NCI-H526 (cell line): ENCODE measurements at regions not wholly inside any gene's neighbourhood (a gene's known extent, or its start where the extent isn't known, plus 50 kb on each side); places are given as distances from the start of the nearest gene placed in this dataset.

Experiments used
- DNase-seq, 2 experiments: peaks; one replicate each; lab custom pipeline; 2025; lab: John Stamatoyannopoulos, UW

GRCh38 chr6:169997187-169997929, 245.9 kb downstream of the ERMARD start:
- no peak for DNase-seq

- DNase-seq: peak; percentile 67 to 79
These were observed 245.1 kb downstream of the ERMARD start for GRCh38 chr6:169996378-169997051.

GRCh38 chr6:169994739-169995138, 243.3 kb downstream of the ERMARD start:
- DNase-seq: no peak

GRCh38 chr6:169993861-169994481, 242.5 kb downstream of the ERMARD start:
- DNase-seq: no peak

- DNase-seq: no peak
These were observed 240.5 kb downstream of the ERMARD start for GRCh38 chr6:169991913-169992312.

- no peak for DNase-seq
These were observed 239.6 kb downstream of the ERMARD start for GRCh38 chr6:169991031-169991390.

- peak; percentile 17 to 45 for DNase-seq
These were observed 238.9 kb downstream of the ERMARD start for GRCh38 chr6:169990095-169991030.

GRCh38 chr6:169989594-169989993, 238.2 kb downstream of the ERMARD start:
- DNase-seq: no peak

GRCh38 chr6:169988769-169989550, 237.5 kb downstream of the ERMARD start:
- DNase-seq: no peak

- DNase-seq: no peak
These were observed 235.6 kb downstream of the ERMARD start for GRCh38 chr6:169986848-169987498.

GRCh38 chr6:169986171-169986847, 234.9 kb downstream of the ERMARD start:
- DNase-seq: no peak

GRCh38 chr6:169985121-169986015, 233.9 kb downstream of the ERMARD start:
- DNase-seq: no peak

GRCh38 chr6:169984181-169985120, 233.0 kb downstream of the ERMARD start:
- no peak for DNase-seq

GRCh38 chr6:169983651-169984050, 232.2 kb downstream of the ERMARD start:
- DNase-seq: no peak

GRCh38 chr6:169982461-169983386, 231.3 kb downstream of the ERMARD start:
- DNase-seq: no peak

- DNase-seq: no peak
These were observed 230.5 kb downstream of the ERMARD start for GRCh38 chr6:169981969-169982368.

GRCh38 chr6:169981568-169981967, 230.1 kb downstream of the ERMARD start:
- DNase-seq: no peak
